ENCODE measurements at regions not wholly inside any gene's neighbourhood (a gene's known extent, or its start where the extent isn't known, plus 50 kb on each side); places are given as distances from the start of the nearest gene placed in this dataset.

DNA sequence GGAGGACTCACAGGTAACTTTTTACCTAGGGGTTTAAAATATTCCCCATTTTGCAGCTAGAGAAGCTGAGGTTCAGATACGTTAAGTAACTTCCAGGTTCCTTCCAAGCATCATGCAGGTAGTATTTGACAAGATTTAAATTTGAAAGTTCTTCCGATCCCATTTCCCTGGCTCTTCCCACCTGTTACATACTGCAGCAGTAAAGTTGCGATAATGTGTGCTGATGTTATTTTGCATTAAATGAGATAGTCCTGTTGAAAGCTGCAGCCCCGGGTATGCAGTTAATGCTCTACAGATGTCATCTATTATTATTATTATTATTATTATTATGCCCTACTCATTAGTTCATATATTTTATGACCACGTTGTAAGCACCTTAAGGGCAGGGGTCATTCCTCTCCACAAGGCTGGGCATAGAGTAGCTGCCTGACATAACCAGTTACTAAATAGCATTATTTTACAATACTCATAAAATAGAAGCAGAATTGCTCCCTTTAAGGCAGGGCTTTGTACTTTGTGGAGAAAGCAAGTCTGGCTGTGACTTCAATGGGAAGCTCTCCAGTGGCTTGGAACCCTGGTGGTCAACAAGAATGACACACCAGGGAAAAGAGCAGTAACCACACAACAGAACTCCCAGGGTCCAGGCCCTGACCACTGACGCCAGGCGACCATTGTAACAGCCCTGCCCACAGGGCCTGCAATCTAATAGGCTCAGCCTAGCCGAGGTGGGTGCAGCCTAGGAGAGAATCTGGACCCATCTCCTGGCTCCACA is 90.8 kb upstream of the CALM2 start:
- DNase-seq (ENCODE audit: low read depth in 1 of 2, low spot score in 1 of 2) = no peak
- H3K36me3 ChIP-seq = no peaks in the 10 kb centered on the region

DNA sequence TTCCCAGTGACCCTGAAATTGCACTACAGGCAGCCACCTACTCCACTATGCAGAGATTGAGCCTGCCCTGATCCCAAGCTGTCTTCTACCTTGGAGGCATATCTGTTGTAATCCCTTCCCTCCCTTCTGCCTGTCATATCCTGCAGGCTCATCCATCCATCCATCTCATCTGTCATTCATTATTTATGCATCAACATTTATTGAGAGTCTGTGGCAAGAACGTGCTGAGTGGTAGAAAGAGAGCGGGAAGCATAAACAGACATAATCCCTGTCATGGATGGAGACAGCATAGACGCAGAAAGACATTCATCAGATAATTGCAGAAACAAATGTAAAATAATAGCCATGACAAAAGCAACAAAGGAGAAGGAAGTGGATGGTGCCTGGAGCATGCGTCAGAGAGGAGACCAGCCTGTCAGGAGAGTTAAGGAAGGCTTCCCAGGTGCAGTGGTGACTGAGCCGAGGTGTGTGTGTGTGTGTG is 89.5 kb upstream of the CALM2 start:
- DNase-seq (ENCODE audit: low read depth in 1 of 2, low spot score in 1 of 2) = no peak
- Histone ChIP-seq H3K27ac (no peak overlapping the region), H3K4me3 (no peak overlapping the region), H3K9me3 (ENCODE audit: low read depth) (no peaks in the 10 kb centered on the region), H3K36me3 (no peaks in the 10 kb centered on the region), H3K4me1 (ENCODE audit: low read depth) (peaks cover 16% of the 10 kb centered on the region), H3K27me3 (no peaks in the 10 kb centered on the region)
- TF ChIP-seq, protein P1, sequence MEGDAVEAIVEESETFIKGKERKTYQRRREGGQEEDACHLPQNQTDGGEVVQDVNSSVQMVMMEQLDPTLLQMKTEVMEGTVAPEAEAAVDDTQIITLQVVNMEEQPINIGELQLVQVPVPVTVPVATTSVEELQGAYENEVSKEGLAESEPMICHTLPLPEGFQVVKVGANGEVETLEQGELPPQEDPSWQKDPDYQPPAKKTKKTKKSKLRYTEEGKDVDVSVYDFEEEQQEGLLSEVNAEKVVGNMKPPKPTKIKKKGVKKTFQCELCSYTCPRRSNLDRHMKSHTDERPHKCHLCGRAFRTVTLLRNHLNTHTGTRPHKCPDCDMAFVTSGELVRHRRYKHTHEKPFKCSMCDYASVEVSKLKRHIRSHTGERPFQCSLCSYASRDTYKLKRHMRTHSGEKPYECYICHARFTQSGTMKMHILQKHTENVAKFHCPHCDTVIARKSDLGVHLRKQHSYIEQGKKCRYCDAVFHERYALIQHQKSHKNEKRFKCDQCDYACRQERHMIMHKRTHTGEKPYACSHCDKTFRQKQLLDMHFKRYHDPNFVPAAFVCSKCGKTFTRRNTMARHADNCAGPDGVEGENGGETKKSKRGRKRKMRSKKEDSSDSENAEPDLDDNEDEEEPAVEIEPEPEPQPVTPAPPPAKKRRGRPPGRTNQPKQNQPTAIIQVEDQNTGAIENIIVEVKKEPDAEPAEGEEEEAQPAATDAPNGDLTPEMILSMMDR (IDR thresholded peaks at IDR 0.05; ENCODE audit: low read depth, low read length) = no peak

More for the DNA sequence above, 90.8 kb upstream of the CALM2 start:
- Histone ChIP-seq H3K4me1 (ENCODE audit: low read depth) (peaks cover 16% of the 10 kb centered on the region), H3K27me3 (no peaks in the 10 kb centered on the region), H3K9me3 (ENCODE audit: low read depth) (no peaks in the 10 kb centered on the region), H3K4me3 (no peak overlapping the region), H3K27ac (no peak overlapping the region)
- TF ChIP-seq, protein P1 (IDR thresholded peaks at IDR 0.05; ENCODE audit: low read depth, low read length) = no peak

DNA sequence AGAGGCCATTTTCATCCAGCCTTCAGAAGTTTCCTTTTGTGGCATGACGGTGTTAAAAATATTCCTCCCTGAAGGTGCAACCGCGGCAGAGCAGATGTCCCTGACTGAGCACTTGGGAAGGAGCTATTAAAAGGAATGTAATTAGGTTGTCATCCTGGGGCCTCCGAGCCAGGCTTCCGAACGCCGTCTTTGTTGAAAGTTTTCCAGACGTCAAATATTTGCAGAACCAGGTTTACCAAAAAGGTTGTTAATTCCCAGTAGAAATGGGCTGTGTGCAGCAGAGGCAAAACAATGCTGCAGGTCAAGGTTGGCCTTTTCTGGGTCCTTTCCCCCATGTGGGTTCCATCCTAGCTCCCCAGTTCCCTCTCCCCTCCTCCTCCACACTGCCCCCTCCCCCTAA is 88.8 kb upstream of the CALM2 start:
- Histone ChIP-seq H3K27me3 (no peaks in the 10 kb centered on the region), H3K27ac (no peak overlapping the region), H3K4me1 (ENCODE audit: low read depth) (peaks cover 16% of the 10 kb centered on the region), H3K9me3 (ENCODE audit: low read depth) (no peaks in the 10 kb centered on the region), H3K36me3 (no peaks in the 10 kb centered on the region), H3K4me3 (no peak overlapping the region)
- TF ChIP-seq, protein P1 (IDR thresholded peaks at IDR 0.05; ENCODE audit: low read depth, low read length) = no peak
- no peak for DNase-seq (ENCODE audit: low read depth in 1 of 2, low spot score in 1 of 2)

DNA sequence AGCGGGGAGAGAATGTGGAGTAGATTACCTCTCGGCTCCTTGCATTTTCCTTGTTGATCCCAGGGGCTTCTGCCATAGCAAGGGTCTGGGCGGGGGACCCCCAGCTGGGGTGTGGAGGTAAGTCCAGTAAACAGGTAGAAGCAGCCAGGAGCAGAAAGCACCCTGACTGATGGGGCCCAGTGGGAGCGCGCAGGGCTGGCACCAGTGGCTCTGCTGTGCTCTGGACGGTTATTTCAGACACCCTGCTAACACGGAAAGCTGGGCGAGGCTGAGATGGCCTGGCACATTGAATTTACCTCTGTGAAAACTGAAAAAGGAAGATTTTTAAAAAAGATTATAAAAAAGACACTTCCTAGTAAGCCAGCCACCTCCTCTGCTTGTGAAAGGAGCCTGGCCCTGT is 88.4 kb upstream of the CALM2 start:
- peaks cover 16% of the 10 kb centered on the region for H3K4me1 ChIP-seq (ENCODE audit: low read depth)
- H3K9me3 ChIP-seq (ENCODE audit: low read depth) = no peaks in the 10 kb centered on the region
- H3K27me3 ChIP-seq = no peaks in the 10 kb centered on the region
- TF ChIP-seq, protein P1 (IDR thresholded peaks at IDR 0.05; ENCODE audit: low read depth, low read length) = no peak
- H3K27ac ChIP-seq = no peak overlapping the region
- DNase-seq (ENCODE audit: low read depth in 1 of 2, low spot score in 1 of 2) = no peak
- H3K4me3 ChIP-seq = no peak overlapping the region
- no peaks in the 10 kb centered on the region for H3K36me3 ChIP-seq

DNA sequence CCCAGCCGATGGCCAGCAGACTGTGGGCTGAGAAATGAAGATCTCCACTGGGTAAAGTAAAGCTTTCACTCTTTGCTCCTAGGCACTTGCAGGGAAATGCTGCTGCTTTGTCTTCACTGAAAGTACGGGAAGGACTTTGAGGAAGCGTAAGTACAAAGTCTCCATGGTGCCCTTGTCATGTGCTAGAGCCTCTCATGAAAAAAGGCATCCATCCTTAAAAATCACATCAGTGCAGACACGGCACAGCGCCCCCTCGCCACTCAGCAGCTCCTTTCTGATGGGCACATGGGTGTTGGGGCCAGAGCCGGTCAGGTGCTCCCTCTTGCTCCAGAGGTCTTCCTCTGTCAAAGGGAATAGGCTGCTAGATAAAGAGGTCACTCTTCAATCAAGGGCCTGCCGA is 87.8 kb upstream of the CALM2 start:
- H3K9me3 ChIP-seq (ENCODE audit: low read depth) = no peaks in the 10 kb centered on the region
- no peak overlapping the region for H3K27ac ChIP-seq
- TF ChIP-seq, protein P1 (IDR thresholded peaks at IDR 0.05; ENCODE audit: low read depth, low read length) = no peak
- no peaks in the 10 kb centered on the region for H3K36me3 ChIP-seq
- no peak overlapping the region for H3K4me3 ChIP-seq
- no peaks in the 10 kb centered on the region for H3K27me3 ChIP-seq
- H3K4me1 ChIP-seq (ENCODE audit: low read depth) = peaks cover 16% of the 10 kb centered on the region
- DNase-seq (ENCODE audit: low read depth in 1 of 2, low spot score in 1 of 2) = peak in 1 of 2 donors; percentile 31

All from cardiac muscle cell (in vitro differentiated cells and primary cell).